ENCODE measurements at regions not wholly inside any gene's neighbourhood (a gene's known extent, or its start where the extent isn't known, plus 50 kb on each side); places are given as distances from the start of the nearest gene placed in this dataset.

GRCh38 chr11:25928076-25928475 is 403.9 kb upstream of the ANO3 start:
- Histone ChIP-seq H3K4me1 (ENCODE audit: control insufficient read depth, low read depth, low read length) (peaks cover 7% of the 10 kb centered on the region), H3K36me3 (ENCODE audit: control insufficient read depth, low read depth, low read length) (no peaks in the 10 kb centered on the region), H3K4me3 (ENCODE audit: low read length) (no peak overlapping the region), H3K9ac (ENCODE audit: low read length) (no peak overlapping the region), H3K27me3 (ENCODE audit: control insufficient read depth, insufficient read depth, low read length) (no peaks in the 10 kb centered on the region), H3K9me3 (ENCODE audit: control insufficient read depth, low read depth, low read length) (no peaks in the 10 kb centered on the region), H3K27ac (ENCODE audit: low read length) (no peak overlapping the region)

GRCh38 chr11:25938952-25939351 is 393.0 kb upstream of the ANO3 start:
- no peaks in the 10 kb centered on the region for H3K27me3 ChIP-seq (ENCODE audit: control insufficient read depth, insufficient read depth, low read length)
- H3K9me3 ChIP-seq (ENCODE audit: control insufficient read depth, low read depth, low read length), result peaks cover 10% of the 10 kb centered on the region
- no peak overlapping the region for H3K4me3 ChIP-seq (ENCODE audit: low read length)
- H3K9ac ChIP-seq (ENCODE audit: low read length), result no peak overlapping the region
- peaks cover 9% of the 10 kb centered on the region for H3K4me1 ChIP-seq (ENCODE audit: control insufficient read depth, low read depth, low read length)
- H3K27ac ChIP-seq (ENCODE audit: low read length), result no peak overlapping the region
- H3K36me3 ChIP-seq (ENCODE audit: control insufficient read depth, low read depth, low read length), result no peaks in the 10 kb centered on the region

- Histone ChIP-seq H3K27me3 (ENCODE audit: control insufficient read depth, insufficient read depth, low read length) (no peaks in the 10 kb centered on the region), H3K27ac (ENCODE audit: low read length) (no peak overlapping the region), H3K36me3 (ENCODE audit: control insufficient read depth, low read depth, low read length) (no peaks in the 10 kb centered on the region), H3K9ac (ENCODE audit: low read length) (no peak overlapping the region), H3K9me3 (ENCODE audit: control insufficient read depth, low read depth, low read length) (peaks cover 6% of the 10 kb centered on the region), H3K4me1 (ENCODE audit: control insufficient read depth, low read depth, low read length) (peaks cover 9% of the 10 kb centered on the region), H3K4me3 (ENCODE audit: low read length) (no peak overlapping the region)
Measured at GRCh38 chr11:25939691-25940090, 392.2 kb upstream of the ANO3 start.

- Histone ChIP-seq H3K27ac (ENCODE audit: low read length) (no peak overlapping the region), H3K4me1 (ENCODE audit: control insufficient read depth, low read depth, low read length) (peaks cover 9% of the 10 kb centered on the region), H3K4me3 (ENCODE audit: low read length) (no peak overlapping the region), H3K36me3 (ENCODE audit: control insufficient read depth, low read depth, low read length) (no peaks in the 10 kb centered on the region), H3K9me3 (ENCODE audit: control insufficient read depth, low read depth, low read length) (no peaks in the 10 kb centered on the region), H3K27me3 (ENCODE audit: control insufficient read depth, insufficient read depth, low read length) (no peaks in the 10 kb centered on the region), H3K9ac (ENCODE audit: low read length) (no peak overlapping the region)
Measured at GRCh38 chr11:25941353-25941752, 390.6 kb upstream of the ANO3 start.

- H3K9me3 ChIP-seq (ENCODE audit: control insufficient read depth, low read depth, low read length), result no peaks in the 10 kb centered on the region
- H3K27ac ChIP-seq (ENCODE audit: low read length), result no peak overlapping the region
- H3K4me1 ChIP-seq (ENCODE audit: control insufficient read depth, low read depth, low read length), result peaks cover 16% of the 10 kb centered on the region
- H3K4me3 ChIP-seq (ENCODE audit: low read length), result no peak overlapping the region
- H3K36me3 ChIP-seq (ENCODE audit: control insufficient read depth, low read depth, low read length), result no peaks in the 10 kb centered on the region
- no peak overlapping the region for H3K9ac ChIP-seq (ENCODE audit: low read length)
- no peaks in the 10 kb centered on the region for H3K27me3 ChIP-seq (ENCODE audit: control insufficient read depth, insufficient read depth, low read length)
Measured at GRCh38 chr11:25943031-25943430, 388.9 kb upstream of the ANO3 start.

- no peak overlapping the region for H3K4me3 ChIP-seq (ENCODE audit: low read length)
- H3K27me3 ChIP-seq (ENCODE audit: control insufficient read depth, insufficient read depth, low read length), result no peaks in the 10 kb centered on the region
- peaks cover 11% of the 10 kb centered on the region for H3K4me1 ChIP-seq (ENCODE audit: control insufficient read depth, low read depth, low read length)
- no peaks in the 10 kb centered on the region for H3K9me3 ChIP-seq (ENCODE audit: control insufficient read depth, low read depth, low read length)
- no peak overlapping the region for H3K9ac ChIP-seq (ENCODE audit: low read length)
- no peak overlapping the region for H3K27ac ChIP-seq (ENCODE audit: low read length)
- no peaks in the 10 kb centered on the region for H3K36me3 ChIP-seq (ENCODE audit: control insufficient read depth, low read depth, low read length)
Measured at GRCh38 chr11:25943777-25944661, 387.9 kb upstream of the ANO3 start.

GRCh38 chr11:25949918-25950317 is 382.0 kb upstream of the ANO3 start:
- Histone ChIP-seq H3K36me3 (ENCODE audit: control insufficient read depth, low read depth, low read length) (no peaks in the 10 kb centered on the region), H3K9ac (ENCODE audit: low read length) (no peak overlapping the region), H3K27ac (ENCODE audit: low read length) (no peak overlapping the region), H3K27me3 (ENCODE audit: control insufficient read depth, insufficient read depth, low read length) (no peaks in the 10 kb centered on the region), H3K4me3 (ENCODE audit: low read length) (no peak overlapping the region), H3K4me1 (ENCODE audit: control insufficient read depth, low read depth, low read length) (peaks cover 7% of the 10 kb centered on the region), H3K9me3 (ENCODE audit: control insufficient read depth, low read depth, low read length) (peaks cover 7% of the 10 kb centered on the region)

- no peak overlapping the region for H3K4me3 ChIP-seq (ENCODE audit: low read length)
- H3K36me3 ChIP-seq (ENCODE audit: control insufficient read depth, low read depth, low read length), result no peaks in the 10 kb centered on the region
- H3K9ac ChIP-seq (ENCODE audit: low read length), result no peak overlapping the region
- H3K4me1 ChIP-seq (ENCODE audit: control insufficient read depth, low read depth, low read length), result no peaks in the 10 kb centered on the region
- H3K27ac ChIP-seq (ENCODE audit: low read length), result no peak overlapping the region
- H3K27me3 ChIP-seq (ENCODE audit: control insufficient read depth, insufficient read depth, low read length), result no peaks in the 10 kb centered on the region
- H3K9me3 ChIP-seq (ENCODE audit: control insufficient read depth, low read depth, low read length), result peaks cover 7% of the 10 kb centered on the region
Measured at GRCh38 chr11:25953006-25953405, 378.9 kb upstream of the ANO3 start.

GRCh38 chr11:25958045-25958444 is 373.9 kb upstream of the ANO3 start:
- no peak overlapping the region for H3K9ac ChIP-seq (ENCODE audit: low read length)
- no peak overlapping the region for H3K27ac ChIP-seq (ENCODE audit: low read length)
- H3K4me3 ChIP-seq (ENCODE audit: low read length), result no peak overlapping the region
- H3K36me3 ChIP-seq (ENCODE audit: control insufficient read depth, low read depth, low read length), result no peaks in the 10 kb centered on the region
- H3K4me1 ChIP-seq (ENCODE audit: control insufficient read depth, low read depth, low read length), result no peaks in the 10 kb centered on the region
- H3K9me3 ChIP-seq (ENCODE audit: control insufficient read depth, low read depth, low read length), result no peaks in the 10 kb centered on the region
- no peaks in the 10 kb centered on the region for H3K27me3 ChIP-seq (ENCODE audit: control insufficient read depth, insufficient read depth, low read length)

GRCh38 chr11:25961539-25961938 is 370.4 kb upstream of the ANO3 start:
- H3K27ac ChIP-seq (ENCODE audit: low read length), result no peak overlapping the region
- no peaks in the 10 kb centered on the region for H3K36me3 ChIP-seq (ENCODE audit: control insufficient read depth, low read depth, low read length)
- H3K9me3 ChIP-seq (ENCODE audit: control insufficient read depth, low read depth, low read length), result no peaks in the 10 kb centered on the region
- no peak overlapping the region for H3K9ac ChIP-seq (ENCODE audit: low read length)
- no peak overlapping the region for H3K4me3 ChIP-seq (ENCODE audit: low read length)
- no peaks in the 10 kb centered on the region for H3K4me1 ChIP-seq (ENCODE audit: control insufficient read depth, low read depth, low read length)
- no peaks in the 10 kb centered on the region for H3K27me3 ChIP-seq (ENCODE audit: control insufficient read depth, insufficient read depth, low read length)

- Histone ChIP-seq H3K4me1 (ENCODE audit: control insufficient read depth, low read depth, low read length) (no peaks in the 10 kb centered on the region), H3K36me3 (ENCODE audit: control insufficient read depth, low read depth, low read length) (no peaks in the 10 kb centered on the region)
Measured at GRCh38 chr11:25970726-25971508, 361.0 kb upstream of the ANO3 start.

More at GRCh38 chr11:25970726-25971508, 361.0 kb upstream of the ANO3 start:
- H3K9me3 ChIP-seq (ENCODE audit: control insufficient read depth, low read depth, low read length), result no peaks in the 10 kb centered on the region
- H3K9ac ChIP-seq (ENCODE audit: low read length), result no peak overlapping the region
- no peak overlapping the region for H3K27ac ChIP-seq (ENCODE audit: low read length)
- H3K27me3 ChIP-seq (ENCODE audit: control insufficient read depth, insufficient read depth, low read length), result no peaks in the 10 kb centered on the region
- no peak overlapping the region for H3K4me3 ChIP-seq (ENCODE audit: low read length)

Data from iPS-18a (cell line).